SK-N-MC (cell line): ENCODE measurements at regions not wholly inside any gene's neighbourhood (a gene's known extent, or its start where the extent isn't known, plus 50 kb on each side); places are given as distances from the start of the nearest gene placed in this dataset.
"Not testable (repeated sequence)": the region's sequence is repeated elsewhere in the genome, so short reads cannot be mapped to it uniquely, and the experiment has no call there.

Experiments used
- DNase-seq: peaks from one replicate; pipeline ENCODE4 v3.0.0-alpha.2; 2011; ENCODE audit warnings: low read depth, low spot score
- H3K27ac ChIP-seq: fragments of 200-600 bp; sonication (generic); 2 replicates; pipeline ENCODE4 v1.5.1; 2016; ENCODE audit warnings: mixed run types
- H3K36me3 ChIP-seq: fragments of 200-600 bp; sonication (generic); 2 replicates; pipeline ENCODE4 v1.6.1; 2017; ENCODE audit warnings: antibody characterized with exemption, low read length, mixed read lengths; ENCODE audit not compliant: insufficient read depth
- H3K4me3 ChIP-seq: fragments of 200-600 bp; sonication (generic); 2 replicates; pipeline ENCODE4 v1.5.1; 2016
- H3K9ac ChIP-seq: fragments of 200-600 bp; sonication (generic); 2 replicates; pipeline ENCODE4 v1.8.0; 2017; ENCODE audit warnings: mixed run types, mixed read lengths; ENCODE audit not compliant: insufficient read length
- H3K9me3 ChIP-seq: fragments of 200-600 bp; sonication (generic); 2 replicates; pipeline ENCODE4 v1.6.1; 2017; ENCODE audit warnings: low read depth, mild to moderate bottlenecking, antibody characterized with exemption, low read length, moderate library complexity, mixed read lengths
- EZH2 ChIP-seq: fragments of 200-600 bp; sonication (generic); IDR thresholded peaks from one replicate; pipeline ENCODE4 v1.6.1; 2017; ENCODE audit warnings: antibody characterized with exemption
- FOXP2 ChIP-seq: optimal IDR thresholded peaks from 2 replicates; pipeline ENCODE3; 2011; ENCODE audit warnings: mild to moderate bottlenecking, moderate library complexity; ENCODE audit not compliant: insufficient read depth; ENCODE audit errors: extremely low read length, control extremely low read depth
- POLR2AphosphoS5 ChIP-seq: IDR thresholded peaks from 2 replicates; pipeline ENCODE4 v1.6.1; 2012; ENCODE audit warnings: mild to moderate bottlenecking, low read depth, low read length, borderline replicate concordance

DNA sequence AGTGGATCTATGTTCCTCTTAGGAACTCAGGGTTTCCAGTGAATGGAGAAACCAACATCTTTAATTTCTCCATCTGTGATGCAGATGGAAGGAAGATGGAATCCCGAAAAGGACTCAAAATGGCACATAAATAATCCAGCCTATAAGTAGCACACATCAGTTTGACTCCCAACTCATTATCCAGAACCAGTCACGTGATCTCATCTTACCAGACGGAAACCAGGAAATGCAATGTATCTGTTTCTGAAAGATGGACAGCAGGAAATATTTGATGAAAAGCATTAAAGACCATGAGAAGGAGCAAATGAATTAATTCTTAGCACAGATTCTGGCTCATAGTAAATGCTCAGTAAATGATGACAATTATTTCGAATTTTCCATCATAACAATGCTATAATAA, 443.1 kb upstream of the FMR1 start:
- no peak overlapping the region for H3K4me3 ChIP-seq
- no peak overlapping the region for H3K27ac ChIP-seq
- no peak for DNase-seq
- no peak for TF ChIP-seq EZH2
- no peak for TF ChIP-seq FOXP2
- TF ChIP-seq POLR2AphosphoS5: no peak
- no peaks in the 10 kb centered on the region for H3K9me3 ChIP-seq
- H3K36me3 ChIP-seq: no peaks in the 10 kb centered on the region
- no peak overlapping the region for H3K9ac ChIP-seq

- no peak overlapping the region for H3K9ac ChIP-seq
- no peak overlapping the region for H3K27ac ChIP-seq
- peak; percentile 1 for DNase-seq
- TF ChIP-seq EZH2 (no peak), FOXP2 (no peak), POLR2AphosphoS5 (no peak)
- H3K36me3 ChIP-seq: no peaks in the 10 kb centered on the region
- H3K9me3 ChIP-seq: no peaks in the 10 kb centered on the region
- no peak overlapping the region for H3K4me3 ChIP-seq
These were observed 435.7 kb upstream of the FMR1 start for GRCh38 chrX:147476008-147476407.

DNA sequence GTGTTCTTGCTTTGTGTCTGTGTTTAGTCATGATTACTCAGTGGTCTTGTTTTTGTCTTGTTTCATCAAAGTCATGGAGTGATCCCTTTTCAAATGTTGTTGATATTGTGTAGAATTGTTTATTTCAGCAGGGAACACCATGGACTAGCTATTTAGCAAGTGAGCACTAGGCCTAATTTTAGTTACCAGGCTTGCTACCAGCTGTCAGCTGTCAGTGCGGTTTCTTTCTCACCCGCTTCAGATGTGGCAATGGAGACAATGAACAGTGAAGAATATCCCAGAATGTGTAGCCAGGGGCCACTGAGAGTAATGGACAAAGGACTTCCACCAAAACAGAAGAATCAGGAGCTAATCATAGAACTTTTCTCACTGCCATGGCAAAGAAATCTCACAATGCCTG, 432.8 kb upstream of the FMR1 start:
- no peak overlapping the region for H3K27ac ChIP-seq
- no peak overlapping the region for H3K4me3 ChIP-seq
- TF ChIP-seq POLR2AphosphoS5: no peak
- no peak for TF ChIP-seq FOXP2
- TF ChIP-seq EZH2: no peak
- H3K36me3 ChIP-seq: no peaks in the 10 kb centered on the region
- no peak for DNase-seq
- H3K9me3 ChIP-seq: no peaks in the 10 kb centered on the region
- no peak overlapping the region for H3K9ac ChIP-seq

- Histone ChIP-seq H3K36me3 (no peaks in the 10 kb centered on the region), H3K4me3 (no peak overlapping the region), H3K9me3 (no peaks in the 10 kb centered on the region), H3K9ac (no peak overlapping the region), H3K27ac (no peak overlapping the region)
- DNase-seq: no peak
- no peak for TF ChIP-seq EZH2
- no peak for TF ChIP-seq FOXP2
- TF ChIP-seq POLR2AphosphoS5: no peak
These were observed 426.5 kb upstream of the FMR1 start for GRCh38 chrX:147485207-147485606.

DNA sequence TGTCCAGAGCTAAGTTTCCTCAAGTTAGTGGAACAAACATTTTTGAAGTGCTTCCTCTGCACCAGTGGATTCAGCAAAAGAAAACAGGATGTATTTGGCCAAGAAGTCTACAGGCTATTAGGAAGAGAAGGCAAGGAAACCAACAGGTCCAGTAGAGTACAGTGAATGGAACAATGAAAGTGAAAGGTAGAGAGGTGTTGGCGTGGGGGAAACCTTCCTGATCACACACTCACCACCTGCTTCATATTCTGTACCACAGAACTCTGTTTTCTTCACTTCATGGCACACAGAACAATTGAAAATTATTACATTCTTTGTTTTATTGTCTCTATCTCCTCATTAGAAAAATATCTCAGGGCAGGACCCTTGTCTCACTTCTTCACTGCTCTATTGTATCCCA, 417.4 kb upstream of the FMR1 start:
- Histone ChIP-seq H3K9ac (no peak overlapping the region), H3K36me3 (no peaks in the 10 kb centered on the region), H3K9me3 (no peaks in the 10 kb centered on the region), H3K27ac (no peak overlapping the region), H3K4me3 (no peak overlapping the region)
- TF ChIP-seq POLR2AphosphoS5 (no peak), EZH2 (no peak), FOXP2 (no peak)
- no peak for DNase-seq

DNA sequence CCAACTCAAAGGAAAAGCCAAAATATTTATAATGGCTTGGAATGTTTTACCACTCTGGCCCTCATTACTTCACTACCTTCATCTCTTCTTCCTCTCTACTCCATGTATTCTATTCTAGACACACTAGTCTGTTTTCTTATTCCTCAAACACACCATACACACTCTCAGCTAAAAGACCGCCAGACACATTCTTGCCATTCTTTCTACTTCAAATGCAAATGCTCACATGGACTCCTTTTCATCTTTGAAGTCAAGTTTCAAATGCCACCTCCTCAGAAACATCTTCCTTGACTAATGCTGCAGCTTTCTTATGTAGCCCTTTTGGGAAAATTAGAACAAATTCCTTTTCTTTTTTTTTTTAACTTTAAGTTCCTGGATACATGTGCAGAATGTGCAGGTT, 412.9 kb upstream of the FMR1 start:
- no peaks in the 10 kb centered on the region for H3K9me3 ChIP-seq
- H3K4me3 ChIP-seq: no peak overlapping the region
- H3K27ac ChIP-seq: no peak overlapping the region
- DNase-seq: no peak
- H3K9ac ChIP-seq: no peak overlapping the region
- no peaks in the 10 kb centered on the region for H3K36me3 ChIP-seq
- TF ChIP-seq POLR2AphosphoS5: no peak
- TF ChIP-seq FOXP2: no peak
- TF ChIP-seq EZH2: no peak

DNA sequence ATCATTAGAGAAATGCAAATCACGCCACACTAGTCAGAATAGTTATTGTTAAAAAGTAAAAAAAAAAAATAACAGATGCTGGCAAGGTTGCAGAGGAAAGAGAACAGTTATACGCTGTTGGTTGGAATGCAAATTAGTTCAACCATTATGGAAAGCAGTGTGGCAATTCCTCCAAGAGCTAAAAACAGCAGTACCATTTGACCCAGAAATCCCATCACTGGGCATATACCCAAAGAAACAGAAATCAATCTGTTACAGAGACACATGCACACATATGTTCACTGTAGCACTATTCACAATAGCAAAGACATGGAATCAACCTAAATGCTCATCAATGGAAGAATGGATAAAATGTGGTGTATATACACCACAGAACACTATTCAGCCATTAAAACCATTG, 388.7 kb upstream of the FMR1 start:
- Histone ChIP-seq H3K27ac (no peak overlapping the region), H3K36me3 (no peaks in the 10 kb centered on the region), H3K4me3 (no peak overlapping the region), H3K9me3 (no peaks in the 10 kb centered on the region), H3K9ac (no peak overlapping the region)
- DNase-seq: no peak
- no peak for TF ChIP-seq FOXP2
- TF ChIP-seq POLR2AphosphoS5: no peak
- no peak for TF ChIP-seq EZH2

GRCh38 chrX:147533426-147533825, 378.3 kb upstream of the FMR1 start:
- TF ChIP-seq FOXP2 (no peak), POLR2AphosphoS5 (no peak), EZH2 (no peak)
- Histone ChIP-seq H3K27ac (no peak overlapping the region), H3K4me3 (no peak overlapping the region), H3K9me3 (no peaks in the 10 kb centered on the region), H3K36me3 (no peaks in the 10 kb centered on the region), H3K9ac (no peak overlapping the region)
- no peak for DNase-seq

DNA sequence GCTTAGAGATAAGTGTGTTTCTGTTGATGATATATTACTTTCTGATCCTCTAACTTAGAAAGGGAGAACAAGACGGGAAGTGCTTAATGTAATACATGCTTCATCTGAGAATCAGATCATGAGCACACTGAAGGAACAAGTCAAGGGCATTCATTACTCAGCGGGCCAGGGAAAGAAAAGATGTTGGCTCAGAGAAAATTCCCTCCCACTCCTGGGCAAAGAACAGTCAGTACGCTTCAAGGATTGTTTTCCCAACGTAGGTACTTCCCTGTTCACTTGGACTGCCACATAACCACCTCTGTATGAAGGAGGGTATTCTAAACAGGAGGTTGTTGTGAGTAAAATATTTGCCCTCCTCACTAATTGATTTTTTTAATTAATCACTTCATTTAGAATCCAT, 374.5 kb upstream of the FMR1 start:
- H3K9ac ChIP-seq: no peak overlapping the region
- H3K4me3 ChIP-seq: no peak overlapping the region
- TF ChIP-seq FOXP2 (no peak), POLR2AphosphoS5 (no peak), EZH2 (no peak)
- H3K9me3 ChIP-seq: no peaks in the 10 kb centered on the region
- DNase-seq: no peak
- no peaks in the 10 kb centered on the region for H3K36me3 ChIP-seq
- H3K27ac ChIP-seq: no peak overlapping the region

DNA sequence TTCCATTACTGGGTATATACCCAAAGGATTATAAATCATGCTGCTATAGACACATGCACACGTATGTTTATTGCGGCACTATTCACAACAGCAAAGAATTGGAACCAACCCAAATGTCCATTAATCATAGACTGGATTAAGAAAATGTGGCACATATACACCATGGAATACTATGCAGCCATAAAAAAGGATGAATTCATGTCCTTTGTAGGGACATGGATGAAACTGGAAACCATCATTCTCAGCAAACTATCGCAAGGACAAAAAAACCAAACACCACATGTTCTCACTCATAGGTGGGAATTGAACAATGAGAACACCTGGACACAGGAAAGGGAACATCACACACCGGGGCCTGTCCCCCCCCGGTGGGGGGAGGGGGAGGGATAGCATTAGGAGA, 363.7 kb upstream of the FMR1 start:
- H3K36me3 ChIP-seq, DNase-seq: not testable (repeated sequence)

DNA sequence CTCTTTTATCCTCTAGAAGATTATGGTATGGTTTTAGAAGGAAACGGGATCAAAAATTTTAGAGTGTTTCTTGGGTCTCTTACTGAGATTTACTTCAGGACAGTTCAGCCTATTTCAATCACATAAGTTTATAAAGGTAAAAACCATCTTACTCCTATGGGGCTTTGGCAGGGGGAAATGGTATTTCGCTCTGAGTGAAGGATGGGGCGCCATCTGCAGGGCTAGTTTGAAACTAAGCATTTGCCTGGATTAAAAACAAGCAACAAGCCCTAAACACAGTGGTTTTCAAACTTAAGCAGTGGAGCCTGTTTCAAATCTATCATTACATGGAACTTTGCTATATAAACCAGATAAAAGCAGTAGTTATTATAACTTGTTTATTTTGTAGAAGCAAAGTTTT, 361.5 kb upstream of the FMR1 start:
- DNase-seq: peak; percentile 22
- Histone ChIP-seq H3K4me3 (no peak overlapping the region), H3K27ac (no peak overlapping the region), H3K9me3 (no peaks in the 10 kb centered on the region), H3K9ac (no peak overlapping the region), H3K36me3 (no peaks in the 10 kb centered on the region)
- no peak for TF ChIP-seq EZH2
- no peak for TF ChIP-seq POLR2AphosphoS5
- TF ChIP-seq FOXP2: no peak

More for the DNA sequence above, 363.7 kb upstream of the FMR1 start:
- H3K9me3 ChIP-seq, H3K4me3 ChIP-seq, H3K9ac ChIP-seq, H3K27ac ChIP-seq: not testable (repeated sequence)
